ENCODE measurements at regions not wholly inside any gene's neighbourhood (a gene's known extent, or its start where the extent isn't known, plus 50 kb on each side); places are given as distances from the start of the nearest gene placed in this dataset.

GRCh38 chr3:182035324-182035723 is 323.6 kb downstream of the SOX2 start:
- ATAC-seq (ENCODE audit: insufficient read depth, low FRiP score) (no peak), DNase-seq (no peak)
- no peak overlapping the region for H3K4me3 ChIP-seq
- no peak overlapping the region for H3K9ac ChIP-seq (ENCODE audit: insufficient read depth in 1 of 2, low read length in 2 of 2)
- WGBS, 2 donors, result 76 to 81% methylated on average over 3 of the region's 3 CpGs
- H3K27me3 ChIP-seq (ENCODE audit: control insufficient read depth in 3 of 3, insufficient read depth in 3 of 3, low read length in 2 of 3), result no peaks in the 10 kb centered on the region
- H3K9me3 ChIP-seq (ENCODE audit: control insufficient read depth in 4 of 4, insufficient read depth in 3 of 4, low read length in 3 of 4), result no peaks in the 10 kb centered on the region
- H3K36me3 ChIP-seq (ENCODE audit: control insufficient read depth in 4 of 4, insufficient read depth in 4 of 4, low read length in 4 of 4), result no peaks in the 10 kb centered on the region
- no peak for TF ChIP-seq CTCF (IDR thresholded peaks at IDR 0.05; ENCODE audit: control extremely low read depth, extremely low read depth)
- H3K27ac ChIP-seq (ENCODE audit: low read depth in 1 of 2, low read length in 1 of 2), result no peak overlapping the region
- H3K4me1 ChIP-seq (ENCODE audit: control insufficient read depth in 5 of 5, insufficient read depth in 5 of 5, low read length in 5 of 5), result no peaks in the 10 kb centered on the region

- Histone ChIP-seq H3K9me3 (ENCODE audit: control insufficient read depth in 4 of 4, insufficient read depth in 3 of 4, low read length in 3 of 4) (no peaks in the 10 kb centered on the region), H3K36me3 (ENCODE audit: control insufficient read depth in 4 of 4, insufficient read depth in 4 of 4, low read length in 4 of 4) (no peaks in the 10 kb centered on the region), H3K4me1 (ENCODE audit: control insufficient read depth in 5 of 5, insufficient read depth in 5 of 5, low read length in 5 of 5) (no peaks in the 10 kb centered on the region), H3K27me3 (ENCODE audit: control insufficient read depth in 3 of 3, insufficient read depth in 3 of 3, low read length in 2 of 3) (no peaks in the 10 kb centered on the region), H3K27ac (ENCODE audit: low read depth in 1 of 2, low read length in 1 of 2) (no peak overlapping the region), H3K4me3 (no peak overlapping the region), H3K9ac (ENCODE audit: insufficient read depth in 1 of 2, low read length in 2 of 2) (no peak overlapping the region)
- TF ChIP-seq CTCF (IDR thresholded peaks at IDR 0.05; ENCODE audit: control extremely low read depth, extremely low read depth), result no peak
- no peak for DNase-seq
- no peak for ATAC-seq (ENCODE audit: insufficient read depth, low FRiP score)
- 89% methylated on average over 1 of the region's 1 CpG for WGBS, 2 donors
Measured at GRCh38 chr3:182036382-182036781, 324.7 kb downstream of the SOX2 start.

GRCh38 chr3:182041668-182042291 is 330.1 kb downstream of the SOX2 start:
- Histone ChIP-seq H3K36me3 (ENCODE audit: control insufficient read depth in 4 of 4, insufficient read depth in 4 of 4, low read length in 4 of 4) (no peaks in the 10 kb centered on the region), H3K27ac (ENCODE audit: low read depth in 1 of 2, low read length in 1 of 2) (no peak overlapping the region), H3K9ac (ENCODE audit: insufficient read depth in 1 of 2, low read length in 2 of 2) (no peak overlapping the region), H3K4me1 (ENCODE audit: control insufficient read depth in 5 of 5, insufficient read depth in 5 of 5, low read length in 5 of 5) (no peaks in the 10 kb centered on the region), H3K4me3 (no peak overlapping the region), H3K9me3 (ENCODE audit: control insufficient read depth in 4 of 4, insufficient read depth in 3 of 4, low read length in 3 of 4) (peaks cover 0 to 2% (median 0%) of the 10 kb centered on the region in 4 donors), H3K27me3 (ENCODE audit: control insufficient read depth in 3 of 3, insufficient read depth in 3 of 3, low read length in 2 of 3) (no peaks in the 10 kb centered on the region)
- TF ChIP-seq CTCF (IDR thresholded peaks at IDR 0.05; ENCODE audit: control extremely low read depth, extremely low read depth), result no peak
- ATAC-seq (ENCODE audit: insufficient read depth, low FRiP score) (no peak), DNase-seq (no peak)
- WGBS, 2 donors, result 70 to 73% methylated on average over 1 of the region's 1 CpG

- no peak for TF ChIP-seq CTCF (IDR thresholded peaks at IDR 0.05; ENCODE audit: control extremely low read depth, extremely low read depth)
- Histone ChIP-seq H3K9ac (ENCODE audit: insufficient read depth in 1 of 2, low read length in 2 of 2) (no peak overlapping the region), H3K27me3 (ENCODE audit: control insufficient read depth in 3 of 3, insufficient read depth in 3 of 3, low read length in 2 of 3) (no peaks in the 10 kb centered on the region), H3K27ac (ENCODE audit: low read depth in 1 of 2, low read length in 1 of 2) (no peak overlapping the region), H3K36me3 (ENCODE audit: control insufficient read depth in 4 of 4, insufficient read depth in 4 of 4, low read length in 4 of 4) (no peaks in the 10 kb centered on the region), H3K9me3 (ENCODE audit: control insufficient read depth in 4 of 4, insufficient read depth in 3 of 4, low read length in 3 of 4) (peaks cover 0 to 2% (median 0%) of the 10 kb centered on the region in 4 donors), H3K4me3 (no peak overlapping the region), H3K4me1 (ENCODE audit: control insufficient read depth in 5 of 5, insufficient read depth in 5 of 5, low read length in 5 of 5) (no peaks in the 10 kb centered on the region)
- ATAC-seq (ENCODE audit: insufficient read depth, low FRiP score) (no peak), DNase-seq (no peak)
- WGBS, 2 donors, result 76 to 81% methylated on average over 2 of the region's 2 CpGs
Measured at GRCh38 chr3:182045736-182046135, 334.0 kb downstream of the SOX2 start.
